ENCODE measurements at regions not wholly inside any gene's neighbourhood (a gene's known extent, or its start where the extent isn't known, plus 50 kb on each side); places are given as distances from the start of the nearest gene placed in this dataset.

DNA sequence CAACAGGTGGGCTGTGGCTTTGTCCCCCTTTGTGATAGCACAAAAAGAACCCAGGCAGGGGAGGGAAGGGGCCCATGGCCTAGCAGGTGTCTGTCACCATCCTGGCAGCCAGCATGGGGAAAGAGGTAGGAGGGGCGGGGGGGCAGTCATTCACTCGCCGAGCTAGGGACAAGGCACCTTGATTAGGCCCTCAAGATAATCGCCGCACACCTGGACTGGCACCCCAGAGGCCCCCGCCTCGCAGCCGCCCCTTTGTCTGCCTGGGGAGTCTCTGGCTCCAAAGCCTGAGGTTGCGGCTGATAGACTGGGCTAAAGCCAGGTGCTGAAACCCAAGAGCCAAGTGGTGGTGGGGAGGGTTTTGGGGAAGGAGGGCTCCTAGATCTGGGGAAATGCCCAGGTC lies 151.2 kb upstream of the PCBD1 start:
- TF ChIP-seq, protein P1, sequence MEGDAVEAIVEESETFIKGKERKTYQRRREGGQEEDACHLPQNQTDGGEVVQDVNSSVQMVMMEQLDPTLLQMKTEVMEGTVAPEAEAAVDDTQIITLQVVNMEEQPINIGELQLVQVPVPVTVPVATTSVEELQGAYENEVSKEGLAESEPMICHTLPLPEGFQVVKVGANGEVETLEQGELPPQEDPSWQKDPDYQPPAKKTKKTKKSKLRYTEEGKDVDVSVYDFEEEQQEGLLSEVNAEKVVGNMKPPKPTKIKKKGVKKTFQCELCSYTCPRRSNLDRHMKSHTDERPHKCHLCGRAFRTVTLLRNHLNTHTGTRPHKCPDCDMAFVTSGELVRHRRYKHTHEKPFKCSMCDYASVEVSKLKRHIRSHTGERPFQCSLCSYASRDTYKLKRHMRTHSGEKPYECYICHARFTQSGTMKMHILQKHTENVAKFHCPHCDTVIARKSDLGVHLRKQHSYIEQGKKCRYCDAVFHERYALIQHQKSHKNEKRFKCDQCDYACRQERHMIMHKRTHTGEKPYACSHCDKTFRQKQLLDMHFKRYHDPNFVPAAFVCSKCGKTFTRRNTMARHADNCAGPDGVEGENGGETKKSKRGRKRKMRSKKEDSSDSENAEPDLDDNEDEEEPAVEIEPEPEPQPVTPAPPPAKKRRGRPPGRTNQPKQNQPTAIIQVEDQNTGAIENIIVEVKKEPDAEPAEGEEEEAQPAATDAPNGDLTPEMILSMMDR (IDR thresholded peaks at IDR 0.05; ENCODE audit: borderline replicate concordance, control extremely low read depth, extremely low read depth, insufficient read depth, missing control alignments), result no peak
- no peak for DNase-seq (ENCODE audit: low spot score)
- in situ Hi-C loops (cut with MboI; ENCODE audit: low sequenced_read_pairs, unreplicated experiment), result no loop called here

DNA sequence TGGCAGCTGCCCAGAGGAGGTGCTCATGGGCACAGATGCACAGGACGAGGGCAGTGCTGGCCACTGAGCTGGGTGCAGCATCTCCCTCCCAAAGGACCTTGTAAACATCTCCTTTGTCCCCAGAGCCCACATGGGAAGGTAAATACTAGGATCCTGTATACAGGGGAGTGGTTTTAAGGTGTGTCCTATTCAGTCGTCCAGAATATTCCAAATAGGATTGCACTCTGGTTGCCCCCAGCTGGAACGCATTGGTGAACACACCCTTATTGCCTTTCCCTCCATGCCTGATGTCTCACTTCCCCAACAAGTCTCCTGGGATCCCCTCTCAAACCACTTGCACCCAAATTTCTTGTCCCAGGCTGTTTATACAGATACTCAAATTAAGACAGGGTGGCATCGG lies 152.0 kb upstream of the PCBD1 start:
- TF ChIP-seq, protein P1 (IDR thresholded peaks at IDR 0.05; ENCODE audit: borderline replicate concordance, control extremely low read depth, extremely low read depth, insufficient read depth, missing control alignments), result no peak

DNA sequence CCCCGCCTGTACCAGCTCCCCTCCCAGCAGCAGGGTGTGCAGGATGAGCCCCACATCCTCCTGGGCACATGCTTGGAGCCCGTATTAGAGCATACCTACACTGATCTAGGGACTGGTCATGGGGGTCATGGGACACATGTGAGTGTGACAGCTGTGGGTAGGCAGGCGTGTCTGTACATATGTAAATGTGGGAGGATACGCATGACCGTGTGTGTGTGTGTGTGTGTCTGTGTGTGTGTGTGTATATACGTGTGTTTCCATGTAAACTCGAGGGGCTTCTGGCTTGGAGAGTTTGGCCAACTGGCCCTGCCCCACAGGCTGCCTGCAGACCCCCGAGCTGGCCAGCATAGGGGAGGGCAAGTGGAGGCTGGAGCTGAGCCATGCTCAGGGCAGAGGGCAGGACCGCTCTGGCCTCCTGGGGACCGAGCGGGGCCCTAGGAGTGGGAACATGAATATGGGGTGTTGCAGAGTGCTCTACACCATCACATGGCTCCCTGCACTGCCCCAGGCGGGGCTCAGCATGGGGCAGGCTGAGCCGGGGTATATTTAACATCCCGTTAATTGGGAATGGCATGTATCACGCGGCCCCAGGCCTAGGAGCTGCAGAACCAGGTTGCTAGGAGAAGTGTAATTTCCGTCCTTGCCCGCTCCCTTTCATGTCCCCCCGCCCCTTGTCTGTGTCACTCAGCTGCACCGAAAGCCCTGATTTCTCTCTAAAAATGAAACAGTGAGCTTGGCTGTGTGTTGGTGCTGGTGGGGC lies 152.7 kb upstream of the PCBD1 start:
- in situ Hi-C loops (cut with MboI; ENCODE audit: low sequenced_read_pairs, unreplicated experiment), result no loop called here
- TF ChIP-seq, protein P1 (IDR thresholded peaks at IDR 0.05; ENCODE audit: borderline replicate concordance, control extremely low read depth, extremely low read depth, insufficient read depth, missing control alignments), result no peak
- DNase-seq (ENCODE audit: low spot score), result no peak

More for the DNA sequence above, 152.0 kb upstream of the PCBD1 start:
- in situ Hi-C loops (cut with MboI; ENCODE audit: low sequenced_read_pairs, unreplicated experiment), result no loop called here
- no peak for DNase-seq (ENCODE audit: low spot score)

DNA sequence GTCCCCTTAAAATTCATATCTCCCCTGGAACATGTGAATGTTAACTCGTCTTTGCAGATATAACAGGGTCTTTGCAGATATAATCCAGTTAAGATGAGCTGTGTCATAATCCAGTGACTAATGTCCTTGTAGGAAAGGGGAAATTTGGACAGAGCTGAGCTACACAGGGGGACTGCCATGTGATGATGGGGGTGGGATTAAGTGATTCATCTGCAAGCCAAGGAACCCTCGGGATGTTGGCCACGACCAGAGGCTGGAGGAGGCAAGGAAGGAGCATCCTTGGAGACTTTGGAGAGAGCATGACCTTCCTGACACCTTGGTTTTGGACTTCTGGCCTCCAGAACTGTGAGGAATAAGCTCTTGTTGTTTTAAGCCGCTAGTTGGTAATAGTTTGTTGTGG lies 153.9 kb upstream of the PCBD1 start:
- TF ChIP-seq, protein P1 (IDR thresholded peaks at IDR 0.05; ENCODE audit: borderline replicate concordance, control extremely low read depth, extremely low read depth, insufficient read depth, missing control alignments), result no peak
- no peak for DNase-seq (ENCODE audit: low spot score)
- in situ Hi-C loops (cut with MboI; ENCODE audit: low sequenced_read_pairs, unreplicated experiment), result no loop called here

DNA sequence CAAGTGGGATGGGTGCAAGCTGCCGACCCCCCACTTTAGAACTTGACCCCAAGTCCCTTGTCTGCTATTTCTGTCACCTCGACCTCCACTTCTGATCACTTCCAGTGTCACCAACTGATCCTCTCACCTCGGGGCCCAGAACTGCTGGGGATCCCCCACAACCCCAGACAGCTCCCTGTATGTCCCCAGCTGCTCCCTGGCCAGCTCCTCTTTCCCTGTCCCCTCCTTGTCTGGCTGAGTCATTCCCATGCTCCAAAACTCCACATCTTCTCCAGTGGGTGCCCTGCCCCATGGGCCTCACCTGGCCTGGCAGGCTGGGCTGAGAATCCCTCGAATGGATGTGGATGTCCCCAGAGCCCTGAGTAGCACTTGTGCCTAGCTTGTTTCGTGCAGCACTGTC lies 154.3 kb upstream of the PCBD1 start:
- TF ChIP-seq, protein P1 (IDR thresholded peaks at IDR 0.05; ENCODE audit: borderline replicate concordance, control extremely low read depth, extremely low read depth, insufficient read depth, missing control alignments), result no peak
- in situ Hi-C loops (cut with MboI; ENCODE audit: low sequenced_read_pairs, unreplicated experiment), result no loop called here
- no peak for DNase-seq (ENCODE audit: low spot score)

DNA sequence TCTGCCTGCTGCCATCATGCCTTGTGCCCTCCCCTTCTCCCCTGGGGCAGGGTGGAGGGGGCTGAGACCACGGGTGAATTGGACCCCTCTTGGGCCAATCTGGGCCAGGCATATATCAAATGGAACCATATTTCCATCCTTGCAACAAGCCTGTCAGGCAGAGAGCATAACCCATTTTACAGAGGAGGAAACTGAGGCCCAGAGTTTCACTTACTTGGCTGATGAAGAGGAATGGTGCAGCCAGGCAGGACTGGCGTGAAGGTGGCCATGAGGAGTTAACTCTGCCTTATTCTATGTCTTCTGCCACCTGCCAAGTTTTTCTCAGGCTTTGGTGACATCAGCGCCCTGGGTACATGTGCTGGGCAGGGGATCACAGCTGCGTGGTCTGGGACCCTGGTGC lies 155.5 kb upstream of the PCBD1 start:
- in situ Hi-C loops (cut with MboI; ENCODE audit: low sequenced_read_pairs, unreplicated experiment), result no loop called here
- DNase-seq (ENCODE audit: low spot score), result no peak
- TF ChIP-seq, protein P1 (IDR thresholded peaks at IDR 0.05; ENCODE audit: borderline replicate concordance, control extremely low read depth, extremely low read depth, insufficient read depth, missing control alignments), result no peak

Data from GM13976 (cell line).